NCI-H226 (cell line): ENCODE measurements at regions not wholly inside any gene's neighbourhood (a gene's known extent, or its start where the extent isn't known, plus 50 kb on each side); places are given as distances from the start of the nearest gene placed in this dataset.
"Not testable (repeated sequence)": the region's sequence is repeated elsewhere in the genome, so short reads cannot be mapped to it uniquely, and the experiment has no call there.

ENCODE experiments used
- DNase-seq: peaks from one replicate; pipeline ENCODE4 v3.0.0-alpha.2; 2015

GRCh38 chr3:34396956-34397355 lies 598.5 kb downstream of the PDCD6IP start:
- DNase-seq, result no peak

DNA sequence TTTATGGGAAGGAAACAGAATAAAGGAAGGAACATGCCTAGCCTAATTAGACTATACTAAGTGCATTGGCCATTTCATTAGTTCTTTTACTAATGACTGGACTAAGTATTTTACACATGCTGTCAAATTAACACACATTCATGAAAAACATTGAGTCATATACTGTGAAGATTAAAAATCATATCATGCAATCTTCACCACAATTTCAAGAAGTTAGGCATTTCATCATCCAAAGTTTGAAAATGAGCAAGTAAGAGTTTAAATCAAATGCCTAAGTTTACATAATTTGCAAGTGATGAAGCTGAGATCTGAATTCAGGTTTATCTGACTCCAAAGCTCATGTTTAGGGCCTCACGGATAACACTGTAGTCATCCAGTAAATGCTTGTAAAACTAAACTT lies 601.0 kb downstream of the PDCD6IP start:
- DNase-seq, result no peak

DNA sequence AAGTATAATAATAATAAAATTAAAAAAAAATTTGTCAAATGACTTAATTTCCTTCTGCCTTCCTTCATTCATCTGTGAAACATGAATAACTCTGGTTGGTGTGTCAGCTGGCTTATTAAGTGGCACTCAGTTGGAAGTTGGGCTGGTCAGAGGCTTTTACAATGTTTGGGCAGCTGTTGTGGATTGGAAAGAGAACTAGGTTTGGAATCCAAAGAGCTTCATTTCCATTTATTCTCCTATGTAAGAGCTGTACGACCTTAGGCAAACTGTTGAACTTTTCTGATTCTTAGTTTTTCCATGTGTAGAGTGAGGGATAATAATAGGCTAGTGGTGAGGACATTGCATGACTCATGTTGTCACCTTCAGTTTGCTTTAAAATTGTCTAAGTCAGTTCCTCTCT lies 606.7 kb downstream of the PDCD6IP start:
- no peak for DNase-seq

DNA sequence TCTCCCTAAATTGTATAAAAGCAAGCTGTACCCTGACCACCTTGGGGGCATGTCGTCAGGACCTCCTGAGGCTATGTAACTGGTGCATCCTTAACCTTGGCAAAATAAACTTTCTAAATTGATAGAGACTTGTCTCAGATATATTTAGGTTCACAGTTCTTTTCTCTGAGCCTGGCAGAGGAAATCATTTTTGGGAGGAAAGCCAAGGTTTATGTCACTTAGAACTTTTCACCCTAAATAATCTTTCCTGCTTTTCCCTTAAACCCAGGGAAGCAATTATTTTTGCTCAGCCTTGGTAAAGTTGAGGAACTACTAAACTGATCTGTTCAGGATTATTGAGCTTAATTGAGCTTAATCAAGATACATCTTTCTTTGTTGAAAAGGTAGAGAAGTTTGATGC lies 608.9 kb downstream of the PDCD6IP start:
- no peak for DNase-seq

DNA sequence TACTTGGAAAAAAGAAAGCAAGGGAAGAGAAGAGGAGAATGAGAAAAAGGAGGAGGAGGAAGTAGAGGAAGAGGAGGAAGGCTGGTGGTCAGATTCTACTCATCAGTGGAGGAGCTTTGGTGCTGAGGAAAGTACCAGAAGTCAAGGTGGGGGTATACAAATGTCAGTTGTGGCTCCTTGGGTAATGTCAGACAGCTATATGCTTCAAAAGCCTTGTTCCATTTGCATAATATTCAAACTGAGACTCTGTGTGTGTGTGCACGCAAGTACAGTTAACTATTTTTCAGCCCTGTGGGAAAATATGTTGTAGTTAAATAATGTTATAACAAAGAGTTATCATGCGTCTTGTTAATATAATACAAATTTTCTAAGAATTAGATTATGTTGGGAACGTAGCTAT lies 609.7 kb downstream of the PDCD6IP start:
- no peak for DNase-seq

- DNase-seq, result no peak
These were observed 613.2 kb downstream of the PDCD6IP start for GRCh38 chr3:34411596-34411995.

- no peak for DNase-seq
These were observed 621.4 kb downstream of the PDCD6IP start for GRCh38 chr3:34419801-34420200.

DNA sequence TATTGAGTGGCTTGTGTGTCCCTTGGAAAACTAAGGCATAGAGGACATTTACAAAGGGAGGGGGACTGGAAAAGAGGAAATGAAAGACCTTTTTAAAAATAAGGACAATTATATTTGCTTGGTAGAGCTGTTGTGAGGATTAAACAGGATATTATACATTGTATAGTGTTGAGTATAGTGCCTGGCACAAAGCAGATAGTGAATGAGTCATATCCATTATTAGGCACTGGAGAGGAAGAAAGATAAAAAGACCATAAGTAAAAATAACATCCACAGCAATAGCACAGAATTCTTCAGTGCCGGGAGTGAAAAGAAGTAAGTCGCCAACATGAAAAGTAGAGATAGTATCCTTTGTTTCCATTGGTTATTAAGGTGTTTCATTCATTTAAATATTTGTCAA lies 623.3 kb downstream of the PDCD6IP start:
- DNase-seq, result no peak

- no peak for DNase-seq
These were observed 641.4 kb downstream of the PDCD6IP start for GRCh38 chr3:34439796-34440195.

DNA sequence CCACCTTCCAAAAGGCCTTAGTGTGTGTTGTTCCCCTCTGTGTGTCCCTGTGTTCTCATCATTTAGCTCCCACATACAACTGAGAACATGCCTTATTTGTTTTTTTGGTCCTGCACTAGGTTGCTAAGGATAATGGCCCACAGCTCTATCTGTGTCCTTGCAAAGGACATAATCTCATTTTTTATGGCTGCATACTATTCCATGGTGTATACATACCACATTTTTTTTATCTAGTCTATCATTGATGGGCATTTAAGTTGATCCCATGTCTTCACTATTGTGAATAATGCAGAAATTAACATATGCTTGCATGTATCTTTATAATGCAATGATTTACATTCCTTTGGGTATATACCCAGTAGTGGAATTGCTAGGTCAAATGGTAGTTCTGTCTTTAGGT lies 645.7 kb downstream of the PDCD6IP start:
- no peak for DNase-seq

DNA sequence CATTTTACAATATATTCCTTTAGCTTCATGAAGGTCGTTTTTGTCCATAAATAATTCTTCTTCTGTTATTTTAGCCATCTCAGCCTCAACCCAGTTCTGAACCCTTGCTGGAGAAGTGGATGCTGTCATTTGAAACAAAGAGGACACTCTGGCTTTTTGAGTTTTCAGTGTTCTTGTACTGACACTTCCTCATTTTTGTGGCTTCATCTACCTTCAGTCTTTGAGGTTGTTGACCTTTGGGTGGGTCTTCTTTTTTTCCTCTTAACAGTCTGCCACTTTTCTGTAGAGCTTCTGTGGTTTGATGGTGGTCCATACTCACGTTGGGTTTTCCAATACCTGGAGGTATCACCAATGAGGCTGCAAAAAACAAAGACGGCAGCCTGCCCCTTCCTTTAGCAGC lies 650.9 kb downstream of the PDCD6IP start:
- DNase-seq, result no peak

DNA sequence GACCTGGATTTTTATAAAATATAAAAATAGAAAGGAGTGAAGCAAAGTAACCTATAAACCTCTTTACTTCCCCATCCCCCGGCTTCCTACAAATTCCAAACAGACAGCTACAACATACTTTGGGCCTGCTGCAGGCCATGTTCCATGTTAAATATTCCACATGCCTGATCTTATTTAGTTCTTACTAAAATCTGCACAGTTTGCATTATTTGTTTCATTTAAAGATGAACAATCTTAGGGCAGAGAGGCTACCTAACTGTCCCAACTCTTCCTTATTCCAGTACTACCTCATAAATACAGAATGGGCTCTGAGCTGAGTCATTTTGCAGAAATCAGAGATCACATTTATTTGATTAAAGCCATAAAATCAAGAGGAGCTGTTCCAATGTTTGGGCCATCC lies 665.0 kb downstream of the PDCD6IP start:
- no peak for DNase-seq

DNA sequence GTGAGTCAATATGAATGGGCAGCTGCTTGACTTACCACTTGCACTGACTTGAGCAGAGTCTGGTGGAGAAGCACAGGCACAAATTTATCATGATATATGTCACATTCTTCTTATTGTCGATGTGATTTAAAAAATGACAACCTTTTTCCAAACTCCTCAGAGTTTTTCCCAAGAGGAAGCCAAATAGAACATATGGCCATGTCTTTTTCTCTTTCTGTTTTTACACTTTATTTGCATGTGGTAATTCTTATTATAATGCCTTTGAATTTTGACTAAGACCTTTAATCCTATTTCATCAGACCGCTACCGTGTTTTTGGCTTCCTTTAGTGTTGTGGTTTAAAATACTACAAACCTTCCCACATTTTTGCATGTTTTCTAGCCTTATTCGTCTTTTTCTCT lies 666.2 kb downstream of the PDCD6IP start:
- DNase-seq, result no peak

- no peak for DNase-seq
These were observed 677.4 kb downstream of the PDCD6IP start for GRCh38 chr3:34475851-34476250.

GRCh38 chr3:34483311-34483887 lies 685.0 kb downstream of the PDCD6IP start:
- DNase-seq, result no peak

DNA sequence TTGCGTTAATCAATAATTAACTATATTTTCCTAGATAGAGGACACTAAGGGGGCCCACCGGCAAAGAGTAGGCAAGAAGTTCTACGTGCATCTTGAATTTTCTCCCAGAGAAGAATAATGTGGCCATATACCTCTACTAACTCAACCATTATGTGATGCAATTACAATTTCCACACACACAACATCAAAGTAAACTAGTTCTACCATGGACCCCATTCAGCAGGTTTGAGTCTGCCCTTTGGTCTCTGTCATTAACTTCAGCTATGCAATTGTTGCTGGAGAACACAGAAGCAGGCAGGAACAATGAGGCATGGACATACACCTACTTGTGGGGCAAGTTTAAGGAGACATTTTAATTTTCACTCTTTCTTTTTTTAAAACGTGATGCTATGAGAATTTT lies 705.9 kb downstream of the PDCD6IP start:
- no peak for DNase-seq

GRCh38 chr3:34504775-34505174 lies 706.3 kb downstream of the PDCD6IP start:
- no peak for DNase-seq

GRCh38 chr3:34508732-34509131 lies 710.3 kb downstream of the PDCD6IP start:
- DNase-seq, result no peak

GRCh38 chr3:34511891-34512290 lies 713.5 kb downstream of the PDCD6IP start:
- no peak for DNase-seq

DNA sequence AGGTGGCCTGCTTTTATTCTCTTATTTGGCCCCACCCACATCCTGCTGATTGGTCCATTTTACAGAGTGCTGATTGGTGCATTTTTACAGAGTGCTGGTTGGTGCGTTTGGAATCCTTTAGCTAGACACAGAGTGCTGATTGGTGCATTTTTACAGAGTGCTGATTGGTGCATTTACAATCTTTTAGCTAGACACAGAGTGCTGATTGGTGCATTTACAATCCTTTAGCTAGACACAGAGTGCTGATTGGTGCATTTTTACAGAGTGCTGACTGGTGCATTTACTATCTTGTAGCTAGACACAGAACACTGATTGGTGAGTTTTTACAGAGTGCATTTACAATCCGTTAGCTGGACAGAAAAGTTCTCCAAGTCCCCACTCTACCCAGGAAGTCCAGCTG lies 720.6 kb downstream of the PDCD6IP start:
- DNase-seq, result not testable (repeated sequence)

GRCh38 chr3:34531156-34531555 lies 732.7 kb downstream of the PDCD6IP start:
- DNase-seq, result no peak

GRCh38 chr3:34533451-34533850 lies 735.0 kb downstream of the PDCD6IP start:
- DNase-seq, result no peak

DNA sequence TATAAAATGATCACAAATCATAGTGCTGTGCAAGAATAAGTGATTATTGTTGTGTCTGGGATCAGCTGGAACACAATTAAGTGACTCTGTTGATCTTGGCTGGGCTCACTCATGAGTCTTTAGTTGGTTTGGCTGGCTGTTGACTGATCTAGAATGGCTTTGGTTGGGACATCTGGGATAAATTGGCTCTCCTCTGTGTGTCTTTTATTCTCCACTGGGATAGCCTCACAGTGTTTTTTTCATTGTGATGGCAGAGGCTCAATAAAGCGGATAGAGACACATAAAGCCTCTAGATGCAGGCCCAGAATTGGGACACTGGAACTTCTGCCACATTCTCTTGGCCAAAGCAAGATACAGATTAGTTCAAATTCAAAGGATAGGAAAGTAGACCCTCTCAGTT lies 735.6 kb downstream of the PDCD6IP start:
- DNase-seq, result no peak

DNA sequence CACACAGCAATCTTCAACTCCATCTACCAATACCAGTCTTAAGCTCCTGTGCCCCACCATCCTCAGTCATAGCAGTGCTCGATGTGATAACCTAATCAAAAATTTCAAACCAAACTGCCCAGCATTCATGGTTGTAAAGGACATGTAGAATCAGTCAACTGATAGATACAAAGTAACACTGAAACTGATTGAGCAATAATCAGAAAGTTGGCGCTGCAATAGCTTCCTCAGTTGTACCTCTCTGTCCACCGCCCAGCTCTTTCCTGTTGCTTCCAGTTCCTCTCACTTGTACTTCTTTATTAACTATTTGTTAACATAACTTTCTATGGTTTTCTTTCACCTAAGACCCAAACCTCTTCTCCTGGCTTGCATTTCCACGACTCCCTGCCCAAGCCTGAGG lies 745.7 kb downstream of the PDCD6IP start:
- DNase-seq, result no peak

- DNase-seq, result no peak
These were observed 749.0 kb downstream of the PDCD6IP start for GRCh38 chr3:34547297-34547920.
